Stomach smooth muscle (tissue), 2 donors: ENCODE measurements at regions not wholly inside any gene's neighbourhood (a gene's known extent, or its start where the extent isn't known, plus 50 kb on each side); places are given as distances from the start of the nearest gene placed in this dataset.

Experiments used
- H3K27ac ChIP-seq: one replicate; pipeline ENCODE4 v1.7.0; 2013; ENCODE audit warnings: mild to moderate bottlenecking, low read length, inconsistent platforms
- H3K27me3 ChIP-seq, 2 donors: one replicate each; pipeline ENCODE4 v1.7.0; 2013; ENCODE audit warnings: low read length in 2 of 2; ENCODE audit not compliant: insufficient read depth in 2 of 2, control insufficient read depth in 1 of 2
- H3K36me3 ChIP-seq, 2 donors: one replicate each; pipeline ENCODE4 v1.7.0; 2013; ENCODE audit warnings: low read length in 2 of 2; ENCODE audit not compliant: control insufficient read depth in 2 of 2, insufficient read depth in 2 of 2
- H3K4me1 ChIP-seq: one replicate; pipeline ENCODE4 v1.7.0; 2013; ENCODE audit warnings: low read length; ENCODE audit not compliant: control insufficient read depth, insufficient read depth
- H3K4me3 ChIP-seq, 2 donors: one replicate each; pipeline ENCODE4 v1.7.0; 2013; ENCODE audit warnings: low read length in 2 of 2
- H3K9ac ChIP-seq, 2 donors: one replicate each; pipeline ENCODE4 v1.7.0; 2013; ENCODE audit warnings: low read length in 2 of 2, mild to moderate bottlenecking in 1 of 2
- H3K9me3 ChIP-seq, 2 donors: one replicate each; pipeline ENCODE4 v1.7.0; 2013; ENCODE audit warnings: low read length in 2 of 2; ENCODE audit not compliant: control insufficient read depth in 2 of 2
- donor health status: healthy.
- donor health status: Pancreatic carcinoma.

- Histone ChIP-seq H3K9ac (no peak overlapping the region), H3K9me3 (no peaks in the 10 kb centered on the region), H3K4me1 (no peaks in the 10 kb centered on the region), H3K4me3 (no peak overlapping the region), H3K27ac (no peak overlapping the region), H3K27me3 (peaks cover 0 to 3% of the 10 kb centered on the region in 2 donors), H3K36me3 (no peaks in the 10 kb centered on the region)
Measured at GRCh38 chr19:32176591-32176990, 168.8 kb upstream of the ZNF507 start.

- Histone ChIP-seq H3K9me3 (no peaks in the 10 kb centered on the region), H3K27me3 (peaks cover 0 to 2% of the 10 kb centered on the region in 2 donors)
Measured at GRCh38 chr19:32177686-32178085, 167.7 kb upstream of the ZNF507 start.

DNA sequence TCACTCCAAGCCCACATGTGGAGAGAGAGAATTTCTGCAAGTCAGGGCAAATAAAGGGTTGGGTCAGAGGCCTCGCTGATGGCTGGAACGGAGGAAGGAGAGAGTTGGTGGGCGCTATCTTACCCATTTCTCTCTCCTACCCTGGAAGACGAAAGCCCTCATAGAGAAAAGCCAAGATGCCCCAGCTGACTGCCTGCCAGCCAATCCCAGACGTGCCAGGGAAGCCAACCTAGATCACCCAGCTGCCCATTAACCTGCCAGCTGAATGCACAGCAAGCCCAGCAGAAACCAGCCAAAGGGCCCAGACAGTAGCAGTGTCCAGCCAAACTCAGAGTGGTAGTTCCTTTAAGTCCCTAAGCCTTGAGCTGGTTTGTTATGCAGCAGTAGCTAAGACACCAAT lies 167.0 kb upstream of the ZNF507 start:
- no peaks in the 10 kb centered on the region for H3K36me3 ChIP-seq
- no peak overlapping the region for H3K4me3 ChIP-seq
- H3K4me1 ChIP-seq: no peaks in the 10 kb centered on the region
- H3K27ac ChIP-seq: no peak overlapping the region
- H3K9ac ChIP-seq: no peak overlapping the region
- H3K27me3 ChIP-seq: no peaks in the 10 kb centered on the region
- peaks cover 0 to 3% of the 10 kb centered on the region in 2 donors for H3K9me3 ChIP-seq

More at GRCh38 chr19:32177686-32178085, 167.7 kb upstream of the ZNF507 start:
- Histone ChIP-seq H3K27ac (no peak overlapping the region), H3K4me3 (no peak overlapping the region), H3K9ac (no peak overlapping the region), H3K36me3 (no peaks in the 10 kb centered on the region), H3K4me1 (no peaks in the 10 kb centered on the region)

- no peak overlapping the region for H3K4me3 ChIP-seq
- H3K4me1 ChIP-seq: no peaks in the 10 kb centered on the region
- no peak overlapping the region for H3K27ac ChIP-seq
- H3K9me3 ChIP-seq: peaks cover 0 to 3% of the 10 kb centered on the region in 2 donors
- no peaks in the 10 kb centered on the region for H3K36me3 ChIP-seq
- no peak overlapping the region for H3K9ac ChIP-seq
- no peaks in the 10 kb centered on the region for H3K27me3 ChIP-seq
Measured at GRCh38 chr19:32178956-32179355, 166.5 kb upstream of the ZNF507 start.

- H3K9me3 ChIP-seq: peaks cover 0 to 3% of the 10 kb centered on the region in 2 donors
- no peak overlapping the region for H3K4me3 ChIP-seq
- H3K27ac ChIP-seq: no peak overlapping the region
- H3K4me1 ChIP-seq: no peaks in the 10 kb centered on the region
- no peak overlapping the region for H3K9ac ChIP-seq
- H3K27me3 ChIP-seq: no peaks in the 10 kb centered on the region
- no peaks in the 10 kb centered on the region for H3K36me3 ChIP-seq
Measured at GRCh38 chr19:32181216-32181920, 164.0 kb upstream of the ZNF507 start.

DNA sequence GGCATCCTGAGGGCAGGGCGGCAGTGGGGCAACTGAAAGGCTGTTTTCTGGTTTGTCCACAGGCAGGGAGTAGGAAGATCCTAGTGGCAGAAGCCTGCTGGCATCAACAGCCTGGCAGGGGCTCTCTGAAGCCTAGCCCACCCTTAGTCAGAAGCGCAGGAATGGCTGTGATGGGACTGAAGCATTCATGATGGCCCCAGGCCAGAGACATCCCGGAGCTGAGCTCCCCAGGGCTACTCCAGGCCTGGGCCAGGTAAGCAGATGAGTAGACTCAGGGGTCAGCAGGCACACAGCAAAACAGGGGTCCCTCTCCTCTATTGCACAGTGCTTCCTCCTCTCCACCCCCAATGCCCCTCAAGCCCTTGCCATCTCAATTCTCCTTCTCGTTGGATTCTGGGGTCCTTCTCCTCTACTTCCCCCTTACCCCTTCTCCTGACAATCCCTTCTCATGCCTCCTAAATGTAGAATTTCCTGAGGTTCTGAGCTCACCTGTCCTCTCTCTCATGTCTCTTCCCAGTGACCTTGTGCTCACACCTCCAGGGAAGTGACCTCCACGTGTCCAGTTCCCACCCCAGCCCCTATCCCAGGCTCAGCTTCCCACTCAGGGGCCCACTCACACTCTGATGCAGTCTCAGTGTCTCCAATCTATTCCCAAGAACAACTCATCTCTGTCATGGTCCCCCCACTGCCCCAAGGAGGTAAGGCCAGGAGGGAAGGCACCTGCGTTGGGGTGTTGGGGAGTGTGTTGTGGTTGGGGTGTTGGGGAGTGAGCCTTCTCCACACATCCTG lies 158.7 kb upstream of the ZNF507 start:
- H3K27ac ChIP-seq: no peak overlapping the region
- no peaks in the 10 kb centered on the region for H3K27me3 ChIP-seq
- H3K9ac ChIP-seq: no peak overlapping the region
- no peak overlapping the region for H3K4me3 ChIP-seq
- H3K4me1 ChIP-seq: no peaks in the 10 kb centered on the region
- H3K36me3 ChIP-seq: no peaks in the 10 kb centered on the region
- peaks cover 0 to 3% of the 10 kb centered on the region in 2 donors for H3K9me3 ChIP-seq

DNA sequence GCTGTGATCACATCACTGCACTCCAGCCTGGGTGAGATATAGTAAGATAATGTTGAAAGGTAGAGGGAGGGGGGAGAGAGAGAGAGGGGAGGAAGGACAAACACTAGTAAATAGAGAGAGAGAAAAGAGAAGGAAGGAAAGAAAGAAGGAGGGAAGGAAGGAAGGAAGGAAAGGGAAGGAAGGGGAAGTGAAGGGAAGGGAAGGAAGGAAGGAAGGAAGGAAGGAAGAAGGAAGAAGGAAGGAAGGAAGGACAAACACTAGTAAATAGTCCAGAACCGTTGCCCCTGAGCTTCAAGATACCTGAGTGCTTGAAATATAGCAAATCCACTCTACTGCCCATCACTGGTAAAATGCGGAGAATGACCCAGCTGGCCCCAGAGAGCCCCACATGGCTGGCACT lies 156.5 kb upstream of the ZNF507 start:
- H3K9ac ChIP-seq: no peak overlapping the region
- H3K4me1 ChIP-seq: no peaks in the 10 kb centered on the region
- no peaks in the 10 kb centered on the region for H3K27me3 ChIP-seq
- peaks cover 0 to 4% of the 10 kb centered on the region in 2 donors for H3K9me3 ChIP-seq
- H3K4me3 ChIP-seq: no peak overlapping the region
- H3K27ac ChIP-seq: no peak overlapping the region
- no peaks in the 10 kb centered on the region for H3K36me3 ChIP-seq

- Histone ChIP-seq H3K36me3 (no peaks in the 10 kb centered on the region), H3K4me3 (no peak overlapping the region), H3K9ac (no peak overlapping the region), H3K27me3 (no peaks in the 10 kb centered on the region), H3K9me3 (peaks cover 0 to 5% of the 10 kb centered on the region in 2 donors), H3K27ac (no peak overlapping the region), H3K4me1 (no peaks in the 10 kb centered on the region)
Measured at GRCh38 chr19:32189956-32190706, 155.3 kb upstream of the ZNF507 start.

GRCh38 chr19:32191921-32192320 lies 153.5 kb upstream of the ZNF507 start:
- no peaks in the 10 kb centered on the region for H3K36me3 ChIP-seq
- no peaks in the 10 kb centered on the region for H3K4me1 ChIP-seq
- peaks cover 0 to 5% of the 10 kb centered on the region in 2 donors for H3K9me3 ChIP-seq
- no peak overlapping the region for H3K27ac ChIP-seq
- no peak overlapping the region for H3K4me3 ChIP-seq
- H3K9ac ChIP-seq: no peak overlapping the region
- H3K27me3 ChIP-seq: no peaks in the 10 kb centered on the region

GRCh38 chr19:32195706-32196610 lies 149.5 kb upstream of the ZNF507 start:
- H3K4me3 ChIP-seq: no peak overlapping the region
- no peak overlapping the region for H3K27ac ChIP-seq
- H3K4me1 ChIP-seq: no peaks in the 10 kb centered on the region
- H3K36me3 ChIP-seq: no peaks in the 10 kb centered on the region
- H3K27me3 ChIP-seq: no peaks in the 10 kb centered on the region
- H3K9ac ChIP-seq: no peak overlapping the region
- H3K9me3 ChIP-seq: peaks cover 0 to 5% of the 10 kb centered on the region in 2 donors
